OCI-LY3 (cell line): ENCODE measurements at regions not wholly inside any gene's neighbourhood (a gene's known extent, or its start where the extent isn't known, plus 50 kb on each side); places are given as distances from the start of the nearest gene placed in this dataset.

Experiments
- H2AFZ ChIP-seq: fragments of 200-600, 300-600 bp; shearing (Covaris generic); 2 replicates; pipeline ENCODE4 v1.6.0; 2014; ENCODE audit warnings: antibody characterized with exemption, low read depth, low read length
- H3K27ac ChIP-seq: fragments of 200-600, 300-600 bp; sonication (generic); 2 replicates; pipeline ENCODE4 v1.5.1; 2014; ENCODE audit warnings: mild to moderate bottlenecking, low read length, moderate library complexity, mixed read lengths
- H3K27me3 ChIP-seq: fragments of 200-600, 300-600 bp; sonication (generic); 2 replicates; pipeline ENCODE4 v1.6.1; 2014; ENCODE audit warnings: low read depth, low read length, mixed read lengths
- H3K36me3 ChIP-seq: fragments of 200-600, 300-600 bp; sonication (generic); replicated peaks from 2 replicates; pipeline ENCODE3; 2014; ENCODE audit warnings: low read depth, low read length, mixed read lengths
- H3K4me1 ChIP-seq: fragments of 300-600, 200-600 bp; sonication (generic); 2 replicates; pipeline ENCODE4 v1.6.1; 2014; ENCODE audit warnings: low read length, mixed read lengths
- H3K4me2 ChIP-seq: fragments of 200-600, 300-600 bp; sonication (generic); 2 replicates; pipeline ENCODE4 v1.6.1; 2014; ENCODE audit warnings: low read length, mixed read lengths
- H3K4me3 ChIP-seq: fragments of 300-600, 200-600 bp; sonication (generic); 2 replicates; pipeline ENCODE4 v1.5.1; 2014; ENCODE audit warnings: antibody characterized with exemption, mild to moderate bottlenecking, low read length, moderate library complexity
- H3K79me2 ChIP-seq: fragments of 300-600, 200-600 bp; shearing (Covaris generic); 2 replicates; pipeline ENCODE4 v1.6.1; 2014; ENCODE audit warnings: mild to moderate bottlenecking, low read length, mixed read lengths
- H3K9ac ChIP-seq: fragments of 300-600, 200-600 bp; shearing (Covaris generic); 2 replicates; pipeline ENCODE4 v1.6.0; 2014; ENCODE audit warnings: mild to moderate bottlenecking, low read length, moderate library complexity
- H3K9me3 ChIP-seq: fragments of 200-600, 300-600 bp; shearing (Covaris generic); 2 replicates; pipeline ENCODE4 v1.6.1; 2014; ENCODE audit warnings: low read length, mixed read lengths; ENCODE audit not compliant: insufficient read depth
- H4K20me1 ChIP-seq: fragments of 200-600, 300-600 bp; sonication (generic); 2 replicates; pipeline ENCODE4 v1.6.1; 2016; ENCODE audit warnings: low read length, mixed read lengths; ENCODE audit not compliant: insufficient read depth
- EZH2phosphoT487 ChIP-seq: fragments of 200-600 bp; shearing (Covaris generic); IDR thresholded peaks from 2 replicates; pipeline ENCODE4 v1.6.1; 2018; ENCODE audit warnings: antibody characterized with exemption, mixed run types, low read depth
- TF ChIP-seq, protein P1 (sequence below): fragments of 200-600, 300-600 bp; sonication (generic); IDR thresholded peaks from 2 replicates; pipeline ENCODE4 v1.5.1; 2014; ENCODE audit warnings: antibody characterized with exemption, low read length, low read depth

DNA sequence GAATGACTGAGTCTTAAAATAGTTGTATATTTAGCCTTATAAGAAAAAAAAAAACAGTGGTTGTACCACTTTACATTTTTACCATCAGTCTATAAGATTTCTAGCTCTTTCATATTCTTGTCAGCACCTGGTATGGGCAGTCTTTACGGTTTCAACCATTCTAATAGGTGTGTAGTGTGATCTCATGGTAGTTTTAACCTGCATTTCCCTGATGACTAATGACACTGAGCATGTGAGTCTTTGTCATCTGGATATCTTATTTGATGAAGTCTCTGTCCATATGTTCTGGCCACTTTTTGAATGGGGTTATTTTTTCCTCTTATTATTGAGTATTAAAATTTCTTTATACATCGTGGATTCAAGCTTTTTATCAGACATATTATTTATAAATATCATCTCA lies 365.3 kb upstream of the IGFBP3 start:
- Histone ChIP-seq H3K79me2 (no peaks in the 10 kb centered on the region), H3K9ac (no peak overlapping the region), H4K20me1 (no peaks in the 10 kb centered on the region), H3K27me3 (no peaks in the 10 kb centered on the region), H3K27ac (no peak overlapping the region), H2AFZ (no peak overlapping the region), H3K36me3 (no peaks in the 10 kb centered on the region), H3K4me1 (peaks cover 14% of the 10 kb centered on the region), H3K4me3 (no peak overlapping the region), H3K9me3 (no peaks in the 10 kb centered on the region), H3K4me2 (no peak overlapping the region)
- TF ChIP-seq, protein P1, sequence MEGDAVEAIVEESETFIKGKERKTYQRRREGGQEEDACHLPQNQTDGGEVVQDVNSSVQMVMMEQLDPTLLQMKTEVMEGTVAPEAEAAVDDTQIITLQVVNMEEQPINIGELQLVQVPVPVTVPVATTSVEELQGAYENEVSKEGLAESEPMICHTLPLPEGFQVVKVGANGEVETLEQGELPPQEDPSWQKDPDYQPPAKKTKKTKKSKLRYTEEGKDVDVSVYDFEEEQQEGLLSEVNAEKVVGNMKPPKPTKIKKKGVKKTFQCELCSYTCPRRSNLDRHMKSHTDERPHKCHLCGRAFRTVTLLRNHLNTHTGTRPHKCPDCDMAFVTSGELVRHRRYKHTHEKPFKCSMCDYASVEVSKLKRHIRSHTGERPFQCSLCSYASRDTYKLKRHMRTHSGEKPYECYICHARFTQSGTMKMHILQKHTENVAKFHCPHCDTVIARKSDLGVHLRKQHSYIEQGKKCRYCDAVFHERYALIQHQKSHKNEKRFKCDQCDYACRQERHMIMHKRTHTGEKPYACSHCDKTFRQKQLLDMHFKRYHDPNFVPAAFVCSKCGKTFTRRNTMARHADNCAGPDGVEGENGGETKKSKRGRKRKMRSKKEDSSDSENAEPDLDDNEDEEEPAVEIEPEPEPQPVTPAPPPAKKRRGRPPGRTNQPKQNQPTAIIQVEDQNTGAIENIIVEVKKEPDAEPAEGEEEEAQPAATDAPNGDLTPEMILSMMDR: no peak
- TF ChIP-seq EZH2phosphoT487: no peak

DNA sequence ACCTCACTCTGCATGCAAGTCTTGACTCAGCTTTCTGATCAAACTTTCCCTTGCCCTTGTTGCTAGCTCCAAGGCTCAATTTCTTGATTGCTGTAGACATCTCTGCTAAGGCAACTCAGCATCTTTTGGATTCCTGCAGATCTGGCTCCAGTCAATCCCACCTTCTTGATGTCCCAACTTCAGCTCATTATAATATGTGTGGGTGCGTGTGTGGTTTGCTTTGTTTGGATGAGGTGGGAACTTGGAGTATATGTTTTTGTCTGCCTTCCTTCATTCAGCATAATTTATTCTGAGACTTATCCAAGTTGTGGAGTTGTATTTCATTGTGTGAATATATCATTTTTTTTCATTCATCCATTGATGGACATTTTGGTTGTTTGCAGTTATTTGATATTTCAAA lies 364.8 kb upstream of the IGFBP3 start:
- Histone ChIP-seq H4K20me1 (no peaks in the 10 kb centered on the region), H3K36me3 (no peaks in the 10 kb centered on the region), H3K4me2 (no peak overlapping the region), H3K9me3 (no peaks in the 10 kb centered on the region), H3K4me3 (no peak overlapping the region), H3K27me3 (no peaks in the 10 kb centered on the region), H3K27ac (no peak overlapping the region), H3K4me1 (peaks cover 9% of the 10 kb centered on the region), H3K9ac (no peak overlapping the region), H3K79me2 (no peaks in the 10 kb centered on the region), H2AFZ (no peak overlapping the region)
- TF ChIP-seq, protein P1: no peak
- no peak for TF ChIP-seq EZH2phosphoT487

DNA sequence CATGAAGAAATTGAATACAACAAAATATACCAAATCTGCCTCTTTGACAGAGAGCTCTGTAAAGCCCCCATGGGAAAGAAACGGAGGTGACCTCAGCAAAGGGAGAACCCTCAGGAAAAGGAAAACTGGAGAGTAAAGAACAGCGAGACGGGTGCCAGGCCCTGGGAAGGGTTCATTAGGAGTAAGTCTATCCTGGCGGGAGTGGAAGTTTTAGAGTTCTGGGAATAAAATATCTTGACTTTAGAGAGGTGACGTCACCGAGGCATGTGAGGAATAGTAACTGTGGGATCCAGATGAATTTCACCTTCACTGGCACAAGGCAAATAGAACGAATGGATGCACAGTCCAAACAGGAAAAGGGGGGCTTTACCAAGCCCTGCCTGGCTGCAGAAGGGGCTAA lies 362.8 kb upstream of the IGFBP3 start:
- H2AFZ ChIP-seq: no peak overlapping the region

DNA sequence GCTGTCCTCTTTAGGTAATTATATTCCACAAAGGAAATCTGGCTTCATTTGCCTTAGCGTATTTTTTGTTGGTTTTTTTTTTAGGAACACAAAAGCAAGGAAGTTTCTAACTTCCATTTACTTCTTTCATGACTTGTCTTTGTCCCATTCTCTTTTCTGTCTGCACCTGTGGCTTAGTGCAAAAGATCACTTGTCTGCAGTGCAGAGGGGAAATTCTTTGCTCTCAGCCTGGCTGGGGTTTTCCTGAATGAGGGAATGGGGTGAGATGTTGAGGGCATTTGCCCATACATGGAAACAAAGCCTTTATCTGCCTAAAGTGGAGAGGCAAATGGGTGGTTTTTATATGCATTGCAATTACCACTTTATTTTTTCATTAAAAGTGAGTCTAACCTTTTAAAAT lies 361.1 kb upstream of the IGFBP3 start:
- no peaks in the 10 kb centered on the region for H4K20me1 ChIP-seq
- no peaks in the 10 kb centered on the region for H3K79me2 ChIP-seq
- H3K9me3 ChIP-seq: no peaks in the 10 kb centered on the region
- no peak overlapping the region for H3K4me3 ChIP-seq
- no peak overlapping the region for H2AFZ ChIP-seq
- H3K27me3 ChIP-seq: no peaks in the 10 kb centered on the region
- H3K36me3 ChIP-seq: no peaks in the 10 kb centered on the region
- TF ChIP-seq, protein P1: no peak
- no peak for TF ChIP-seq EZH2phosphoT487
- H3K9ac ChIP-seq: no peak overlapping the region
- H3K4me2 ChIP-seq: no peak overlapping the region
- H3K27ac ChIP-seq: no peak overlapping the region
- H3K4me1 ChIP-seq: no peaks in the 10 kb centered on the region

More for the DNA sequence above, 362.8 kb upstream of the IGFBP3 start:
- no peak overlapping the region for H3K4me3 ChIP-seq
- no peaks in the 10 kb centered on the region for H3K27me3 ChIP-seq
- no peaks in the 10 kb centered on the region for H3K79me2 ChIP-seq
- no peaks in the 10 kb centered on the region for H3K4me1 ChIP-seq
- no peaks in the 10 kb centered on the region for H3K9me3 ChIP-seq
- no peak overlapping the region for H3K9ac ChIP-seq
- TF ChIP-seq EZH2phosphoT487: no peak
- TF ChIP-seq, protein P1: no peak
- H3K27ac ChIP-seq: no peak overlapping the region
- no peak overlapping the region for H3K4me2 ChIP-seq
- H4K20me1 ChIP-seq: no peaks in the 10 kb centered on the region
- H3K36me3 ChIP-seq: no peaks in the 10 kb centered on the region
